HCT116 (cell line): ENCODE measurements at regions not wholly inside any gene's neighbourhood (a gene's known extent, or its start where the extent isn't known, plus 50 kb on each side); places are given as distances from the start of the nearest gene placed in this dataset.

Experiments used
- CBX3 ChIP-seq: IDR thresholded peaks from 2 replicates; pipeline ENCODE4 v1.6.1; 2012; ENCODE audit warnings: low read depth
- CTCF ChIP-seq, 3 experiments: fragments of 200-600 bp in 1 of 3; sonication (generic) in 1 of 3; IDR thresholded peaks in 2 of 3; conservative IDR thresholded peaks in 1 of 3; 2 replicates each; pipeline ENCODE4 v1.5.1; 2012 to 2017; ENCODE audit warnings: low read depth in 2 of 3, low read length in 2 of 3, antibody characterized with exemption in 1 of 3, borderline replicate concordance in 1 of 3, control low read depth in 1 of 3, mild to moderate bottlenecking in 1 of 3, mixed read lengths in 1 of 3, mixed run types in 1 of 3, moderate library complexity in 1 of 3; ENCODE audit not compliant: insufficient read depth in 1 of 3
- EZH2phosphoT487 ChIP-seq: fragments of 200-600 bp; IDR thresholded peaks from 2 replicates; pipeline ENCODE4 v1.6.1; 2018; ENCODE audit warnings: antibody characterized with exemption, borderline replicate concordance
- JUND ChIP-seq: IDR thresholded peaks from 2 replicates; pipeline ENCODE4 v1.6.1; 2012
- POLR2A ChIP-seq: IDR thresholded peaks from 2 replicates; pipeline ENCODE4 v1.7.0; 2011; ENCODE audit warnings: borderline replicate concordance; ENCODE audit not compliant: insufficient read depth, insufficient read length; ENCODE audit errors: extremely low read depth
- RAD21 ChIP-seq: IDR thresholded peaks from 2 replicates; pipeline ENCODE4 v1.6.1; 2012; ENCODE audit warnings: low read depth, mild to moderate bottlenecking
- SIN3A ChIP-seq: IDR thresholded peaks from 2 replicates; pipeline ENCODE4 v1.6.1; 2012; ENCODE audit warnings: low read depth
- TF ChIP-seq, protein P1 (sequence below): IDR thresholded peaks from 2 replicates; pipeline ENCODE4 v1.6.1; 2012; ENCODE audit warnings: low read depth

DNA sequence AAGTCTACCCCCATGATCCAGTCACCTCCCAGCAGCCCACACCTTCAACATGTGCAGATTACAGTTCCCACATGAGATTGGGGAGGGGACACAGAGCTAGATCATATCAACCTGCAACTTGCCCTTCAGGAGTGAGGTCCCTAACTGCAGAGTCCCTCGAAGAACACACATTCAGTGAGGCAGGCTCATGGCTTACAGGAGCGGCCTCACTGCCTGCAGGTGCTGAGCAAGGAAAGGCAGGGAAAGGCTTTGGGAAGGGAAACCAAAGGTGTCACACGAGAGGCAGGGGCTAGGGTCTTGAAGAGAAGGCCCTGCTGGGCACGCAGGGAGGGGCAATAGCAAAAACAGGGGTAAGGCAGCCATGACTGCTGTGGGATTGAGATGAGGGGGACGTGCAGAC is 182.4 kb upstream of the CHRNA7 start:
- no peak for TF ChIP-seq CTCF (IDR thresholded peaks at IDR 0.05 in 2 of 3, conservative IDR thresholded peaks at IDR 0.05 in 1 of 3; ENCODE audit: borderline replicate concordance in 1 of 3, insufficient read depth in 1 of 3, low read depth in 2 of 3, low read length in 2 of 3)
- no peak for TF ChIP-seq SIN3A
- TF ChIP-seq CBX3, result no peak
- TF ChIP-seq, protein P1, sequence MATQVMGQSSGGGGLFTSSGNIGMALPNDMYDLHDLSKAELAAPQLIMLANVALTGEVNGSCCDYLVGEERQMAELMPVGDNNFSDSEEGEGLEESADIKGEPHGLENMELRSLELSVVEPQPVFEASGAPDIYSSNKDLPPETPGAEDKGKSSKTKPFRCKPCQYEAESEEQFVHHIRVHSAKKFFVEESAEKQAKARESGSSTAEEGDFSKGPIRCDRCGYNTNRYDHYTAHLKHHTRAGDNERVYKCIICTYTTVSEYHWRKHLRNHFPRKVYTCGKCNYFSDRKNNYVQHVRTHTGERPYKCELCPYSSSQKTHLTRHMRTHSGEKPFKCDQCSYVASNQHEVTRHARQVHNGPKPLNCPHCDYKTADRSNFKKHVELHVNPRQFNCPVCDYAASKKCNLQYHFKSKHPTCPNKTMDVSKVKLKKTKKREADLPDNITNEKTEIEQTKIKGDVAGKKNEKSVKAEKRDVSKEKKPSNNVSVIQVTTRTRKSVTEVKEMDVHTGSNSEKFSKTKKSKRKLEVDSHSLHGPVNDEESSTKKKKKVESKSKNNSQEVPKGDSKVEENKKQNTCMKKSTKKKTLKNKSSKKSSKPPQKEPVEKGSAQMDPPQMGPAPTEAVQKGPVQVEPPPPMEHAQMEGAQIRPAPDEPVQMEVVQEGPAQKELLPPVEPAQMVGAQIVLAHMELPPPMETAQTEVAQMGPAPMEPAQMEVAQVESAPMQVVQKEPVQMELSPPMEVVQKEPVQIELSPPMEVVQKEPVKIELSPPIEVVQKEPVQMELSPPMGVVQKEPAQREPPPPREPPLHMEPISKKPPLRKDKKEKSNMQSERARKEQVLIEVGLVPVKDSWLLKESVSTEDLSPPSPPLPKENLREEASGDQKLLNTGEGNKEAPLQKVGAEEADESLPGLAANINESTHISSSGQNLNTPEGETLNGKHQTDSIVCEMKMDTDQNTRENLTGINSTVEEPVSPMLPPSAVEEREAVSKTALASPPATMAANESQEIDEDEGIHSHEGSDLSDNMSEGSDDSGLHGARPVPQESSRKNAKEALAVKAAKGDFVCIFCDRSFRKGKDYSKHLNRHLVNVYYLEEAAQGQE, result no peak
- no peak for TF ChIP-seq EZH2phosphoT487
- TF ChIP-seq JUND, result no peak
- TF ChIP-seq RAD21, result no peak
- no peak for TF ChIP-seq POLR2A
